Panc1 (cell line): ENCODE measurements at regions not wholly inside any gene's neighbourhood (a gene's known extent, or its start where the extent isn't known, plus 50 kb on each side); places are given as distances from the start of the nearest gene placed in this dataset.

Experiments
- CTCF ChIP-seq: fragments of 450-650 bp; IDR thresholded peaks from 2 replicates; pipeline ENCODE4 v1.5.1; 2017; ENCODE audit warnings: mild to moderate bottlenecking
- REST ChIP-seq, 2 experiments: IDR thresholded peaks; 2 replicates each; pipeline ENCODE4 v1.6.1; 2011 to 2012; ENCODE audit warnings: low read depth in 2 of 2, control low read depth in 1 of 2, low read length in 1 of 2, mild to moderate bottlenecking in 1 of 2, moderate library complexity in 1 of 2; ENCODE audit not compliant: insufficient read depth in 1 of 2
- SIN3A ChIP-seq: IDR thresholded peaks from 2 replicates; pipeline ENCODE4 v1.6.1; 2012; ENCODE audit warnings: low read depth, mild to moderate bottlenecking, low read length, moderate library complexity, borderline replicate concordance; ENCODE audit not compliant: insufficient read depth

GRCh38 chr13:39867807-39868206, 212.3 kb downstream of the COG6 start:
- no peak for TF ChIP-seq CTCF
- no peak for TF ChIP-seq SIN3A
- TF ChIP-seq REST (IDR thresholded peaks at IDR 0.05; ENCODE audit: insufficient read depth in 1 of 2, low read depth in 2 of 2, low read length in 1 of 2) = no peak
